ENCODE measurements at regions not wholly inside any gene's neighbourhood (a gene's known extent, or its start where the extent isn't known, plus 50 kb on each side); places are given as distances from the start of the nearest gene placed in this dataset.

DNA sequence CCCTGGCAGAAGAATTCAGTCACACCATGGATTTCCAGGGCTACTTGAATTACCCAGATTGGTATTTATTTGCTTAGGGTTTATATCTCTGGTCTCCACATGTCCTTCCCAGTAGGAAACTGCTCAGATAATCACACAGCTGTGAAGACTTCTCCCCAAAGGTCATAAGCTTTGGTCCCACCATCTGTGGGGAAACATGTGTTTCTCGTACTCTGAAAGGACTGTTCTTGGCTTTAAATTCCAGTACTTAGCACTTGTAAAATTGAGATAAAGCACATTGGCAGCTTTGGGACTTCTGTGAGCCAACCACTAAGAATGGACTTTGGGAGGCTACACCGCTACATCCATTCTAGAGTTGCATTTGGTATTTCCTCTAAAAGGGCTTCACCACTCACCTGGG is 205.3 kb upstream of the FOXA2 start:
- Histone ChIP-seq H3K36me3 (ENCODE audit: insufficient read depth, low read length) (no peaks in the 10 kb centered on the region), H3K4me2 (ENCODE audit: low read length) (no peak overlapping the region), H2AFZ (ENCODE audit: low read depth, low read length) (no peak overlapping the region), H3K9me3 (ENCODE audit: low read length) (no peaks in the 10 kb centered on the region), H3K9me2 (ENCODE audit: insufficient read depth, low read length) (no peaks in the 10 kb centered on the region), H3K79me2 (replicated peaks; ENCODE audit: insufficient read depth, low read length) (no peaks in the 10 kb centered on the region), H3K9ac (ENCODE audit: low read length) (no peak overlapping the region), H3K27me3 (ENCODE audit: insufficient read depth, low read depth, low read length) (no peaks in the 10 kb centered on the region), H3K4me3 (ENCODE audit: low read length) (no peak overlapping the region), H4K20me1 (ENCODE audit: insufficient read depth) (no peaks in the 10 kb centered on the region), H3F3A (ENCODE audit: insufficient read depth, low read length, poor library complexity, severe bottlenecking) (no peaks in the 10 kb centered on the region), H3K27ac (ENCODE audit: low read length) (no peak overlapping the region)
- TF ChIP-seq SMC3 (conservative IDR thresholded peaks at IDR 0.05; ENCODE audit: poor library complexity): no peak
- TF ChIP-seq MXI1 (conservative IDR thresholded peaks at IDR 0.05; ENCODE audit: poor library complexity, severe bottlenecking): no peak
- no peak for TF ChIP-seq TAF1 (IDR thresholded peaks at IDR 0.05; ENCODE audit: low read depth)
- TF ChIP-seq, protein P1, sequence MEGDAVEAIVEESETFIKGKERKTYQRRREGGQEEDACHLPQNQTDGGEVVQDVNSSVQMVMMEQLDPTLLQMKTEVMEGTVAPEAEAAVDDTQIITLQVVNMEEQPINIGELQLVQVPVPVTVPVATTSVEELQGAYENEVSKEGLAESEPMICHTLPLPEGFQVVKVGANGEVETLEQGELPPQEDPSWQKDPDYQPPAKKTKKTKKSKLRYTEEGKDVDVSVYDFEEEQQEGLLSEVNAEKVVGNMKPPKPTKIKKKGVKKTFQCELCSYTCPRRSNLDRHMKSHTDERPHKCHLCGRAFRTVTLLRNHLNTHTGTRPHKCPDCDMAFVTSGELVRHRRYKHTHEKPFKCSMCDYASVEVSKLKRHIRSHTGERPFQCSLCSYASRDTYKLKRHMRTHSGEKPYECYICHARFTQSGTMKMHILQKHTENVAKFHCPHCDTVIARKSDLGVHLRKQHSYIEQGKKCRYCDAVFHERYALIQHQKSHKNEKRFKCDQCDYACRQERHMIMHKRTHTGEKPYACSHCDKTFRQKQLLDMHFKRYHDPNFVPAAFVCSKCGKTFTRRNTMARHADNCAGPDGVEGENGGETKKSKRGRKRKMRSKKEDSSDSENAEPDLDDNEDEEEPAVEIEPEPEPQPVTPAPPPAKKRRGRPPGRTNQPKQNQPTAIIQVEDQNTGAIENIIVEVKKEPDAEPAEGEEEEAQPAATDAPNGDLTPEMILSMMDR (IDR thresholded peaks at IDR 0.05; ENCODE audit: poor library complexity, severe bottlenecking): no peak
- no peak for TF ChIP-seq EP300 (conservative IDR thresholded peaks at IDR 0.05; ENCODE audit: poor library complexity, severe bottlenecking)
- no peak for TF ChIP-seq POLR2AphosphoS5 (IDR thresholded peaks at IDR 0.05)
- TF ChIP-seq, protein P2, sequence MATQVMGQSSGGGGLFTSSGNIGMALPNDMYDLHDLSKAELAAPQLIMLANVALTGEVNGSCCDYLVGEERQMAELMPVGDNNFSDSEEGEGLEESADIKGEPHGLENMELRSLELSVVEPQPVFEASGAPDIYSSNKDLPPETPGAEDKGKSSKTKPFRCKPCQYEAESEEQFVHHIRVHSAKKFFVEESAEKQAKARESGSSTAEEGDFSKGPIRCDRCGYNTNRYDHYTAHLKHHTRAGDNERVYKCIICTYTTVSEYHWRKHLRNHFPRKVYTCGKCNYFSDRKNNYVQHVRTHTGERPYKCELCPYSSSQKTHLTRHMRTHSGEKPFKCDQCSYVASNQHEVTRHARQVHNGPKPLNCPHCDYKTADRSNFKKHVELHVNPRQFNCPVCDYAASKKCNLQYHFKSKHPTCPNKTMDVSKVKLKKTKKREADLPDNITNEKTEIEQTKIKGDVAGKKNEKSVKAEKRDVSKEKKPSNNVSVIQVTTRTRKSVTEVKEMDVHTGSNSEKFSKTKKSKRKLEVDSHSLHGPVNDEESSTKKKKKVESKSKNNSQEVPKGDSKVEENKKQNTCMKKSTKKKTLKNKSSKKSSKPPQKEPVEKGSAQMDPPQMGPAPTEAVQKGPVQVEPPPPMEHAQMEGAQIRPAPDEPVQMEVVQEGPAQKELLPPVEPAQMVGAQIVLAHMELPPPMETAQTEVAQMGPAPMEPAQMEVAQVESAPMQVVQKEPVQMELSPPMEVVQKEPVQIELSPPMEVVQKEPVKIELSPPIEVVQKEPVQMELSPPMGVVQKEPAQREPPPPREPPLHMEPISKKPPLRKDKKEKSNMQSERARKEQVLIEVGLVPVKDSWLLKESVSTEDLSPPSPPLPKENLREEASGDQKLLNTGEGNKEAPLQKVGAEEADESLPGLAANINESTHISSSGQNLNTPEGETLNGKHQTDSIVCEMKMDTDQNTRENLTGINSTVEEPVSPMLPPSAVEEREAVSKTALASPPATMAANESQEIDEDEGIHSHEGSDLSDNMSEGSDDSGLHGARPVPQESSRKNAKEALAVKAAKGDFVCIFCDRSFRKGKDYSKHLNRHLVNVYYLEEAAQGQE (IDR thresholded peaks at IDR 0.05; ENCODE audit: borderline replicate concordance): no peak
- no peak for TF ChIP-seq EZH2 (IDR thresholded peaks at IDR 0.05; ENCODE audit: borderline replicate concordance, insufficient read depth, low read length, poor library complexity, severe bottlenecking)
- no peak for TF ChIP-seq RAD21 (conservative IDR thresholded peaks at IDR 0.05)

DNA sequence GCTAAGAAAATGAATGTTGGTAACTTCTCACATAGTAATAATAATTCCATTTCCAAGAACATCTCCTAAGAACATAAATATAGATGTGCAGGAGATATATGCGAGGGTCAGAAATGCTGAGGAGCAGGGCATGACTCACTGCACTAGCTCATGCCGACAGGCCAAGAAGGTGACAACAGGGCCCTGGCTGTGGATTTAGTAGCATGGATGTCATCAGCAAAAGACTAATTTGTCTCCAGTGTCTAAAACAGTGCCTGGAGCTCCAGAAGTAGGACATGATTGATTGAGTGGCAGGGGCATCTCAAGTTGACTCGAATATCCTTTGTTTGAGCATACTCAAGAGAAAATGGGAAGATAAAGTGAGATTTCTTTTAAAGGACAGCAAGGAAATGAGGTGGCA is 207.0 kb upstream of the FOXA2 start:
- Histone ChIP-seq H3K4me3 (ENCODE audit: low read length) (no peak overlapping the region), H3K27ac (ENCODE audit: low read length) (no peak overlapping the region), H3K27me3 (ENCODE audit: insufficient read depth, low read depth, low read length) (no peaks in the 10 kb centered on the region), H3K9me3 (ENCODE audit: low read length) (no peaks in the 10 kb centered on the region), H4K20me1 (ENCODE audit: insufficient read depth) (no peaks in the 10 kb centered on the region), H3F3A (ENCODE audit: insufficient read depth, low read length, poor library complexity, severe bottlenecking) (no peaks in the 10 kb centered on the region), H3K79me2 (replicated peaks; ENCODE audit: insufficient read depth, low read length) (no peaks in the 10 kb centered on the region), H3K36me3 (ENCODE audit: insufficient read depth, low read length) (no peaks in the 10 kb centered on the region), H3K9me2 (ENCODE audit: insufficient read depth, low read length) (no peaks in the 10 kb centered on the region), H3K4me2 (ENCODE audit: low read length) (no peak overlapping the region), H3K9ac (ENCODE audit: low read length) (no peak overlapping the region), H2AFZ (ENCODE audit: low read depth, low read length) (no peak overlapping the region)
- TF ChIP-seq SMC3 (conservative IDR thresholded peaks at IDR 0.05; ENCODE audit: poor library complexity) (no peak), MXI1 (conservative IDR thresholded peaks at IDR 0.05; ENCODE audit: poor library complexity, severe bottlenecking) (no peak), RAD21 (conservative IDR thresholded peaks at IDR 0.05) (no peak), EZH2 (IDR thresholded peaks at IDR 0.05; ENCODE audit: borderline replicate concordance, insufficient read depth, low read length, poor library complexity, severe bottlenecking) (no peak), EP300 (conservative IDR thresholded peaks at IDR 0.05; ENCODE audit: poor library complexity, severe bottlenecking) (no peak), POLR2AphosphoS5 (IDR thresholded peaks at IDR 0.05) (no peak), TAF1 (IDR thresholded peaks at IDR 0.05; ENCODE audit: low read depth) (no peak)
- TF ChIP-seq, protein P1 (IDR thresholded peaks at IDR 0.05; ENCODE audit: poor library complexity, severe bottlenecking): no peak
- TF ChIP-seq, protein P2 (IDR thresholded peaks at IDR 0.05; ENCODE audit: borderline replicate concordance): no peak

All from neural cell (in vitro differentiated cells).